Fibroblast of villous mesenchyme (primary cell): ENCODE measurements at regions not wholly inside any gene's neighbourhood (a gene's known extent, or its start where the extent isn't known, plus 50 kb on each side); places are given as distances from the start of the nearest gene placed in this dataset.

Experiments used
- DNase-seq: peaks from one replicate; pipeline ENCODE4 v3.0.0-alpha.2; 2010; ENCODE audit warnings: low read depth
- H3K4me3 ChIP-seq: 2 replicates; pipeline ENCODE4 v1.5.1; 2011; ENCODE audit warnings: low read depth, mild to moderate bottlenecking, low read length
- CTCF ChIP-seq: IDR thresholded peaks from 2 replicates; pipeline ENCODE4 v1.5.1; 2012; ENCODE audit warnings: low read depth, mild to moderate bottlenecking, low read length; ENCODE audit not compliant: insufficient read depth

GRCh38 chrX:122434942-122435341 is 749.1 kb upstream of the GRIA3 start:
- TF ChIP-seq CTCF, result no peak
- no peak for DNase-seq
- no peak overlapping the region for H3K4me3 ChIP-seq

GRCh38 chrX:122439831-122440230 is 744.2 kb upstream of the GRIA3 start:
- no peak overlapping the region for H3K4me3 ChIP-seq
- no peak for TF ChIP-seq CTCF
- no peak for DNase-seq

- TF ChIP-seq CTCF, result no peak
- no peak for DNase-seq
- H3K4me3 ChIP-seq, result no peak overlapping the region
Measured at GRCh38 chrX:122440832-122441231, 743.2 kb upstream of the GRIA3 start.

GRCh38 chrX:122441451-122441850 is 742.6 kb upstream of the GRIA3 start:
- DNase-seq, result no peak
- H3K4me3 ChIP-seq, result no peak overlapping the region
- no peak for TF ChIP-seq CTCF

GRCh38 chrX:122445466-122445865 is 738.6 kb upstream of the GRIA3 start:
- H3K4me3 ChIP-seq, result no peak overlapping the region

GRCh38 chrX:122464341-122464740 is 719.7 kb upstream of the GRIA3 start:
- TF ChIP-seq CTCF, result no peak
- H3K4me3 ChIP-seq, result no peak overlapping the region
- DNase-seq, result no peak

More at GRCh38 chrX:122445466-122445865, 738.6 kb upstream of the GRIA3 start:
- no peak for DNase-seq
- no peak for TF ChIP-seq CTCF

GRCh38 chrX:122475306-122475705 is 708.8 kb upstream of the GRIA3 start:
- DNase-seq, result no peak

More at GRCh38 chrX:122475306-122475705, 708.8 kb upstream of the GRIA3 start:
- no peak overlapping the region for H3K4me3 ChIP-seq
- no peak for TF ChIP-seq CTCF
